HEK293T (cell line): ENCODE measurements at regions not wholly inside any gene's neighbourhood (a gene's known extent, or its start where the extent isn't known, plus 50 kb on each side); places are given as distances from the start of the nearest gene placed in this dataset.
"Not testable (repeated sequence)": the region's sequence is repeated elsewhere in the genome, so short reads cannot be mapped to it uniquely, and the experiment has no call there.

Experiments
- CTCF ChIA-PET: fragments of 350-600 bp; formaldehyde crosslinking; extraction: SDS; loops from one replicate; lab custom pipeline; 2021; ENCODE audit warnings: antibody characterized with exemption, inconsistent platforms; lab: Yijun Ruan, JAX
- POLR2A ChIA-PET: fragments of 350-600 bp; formaldehyde crosslinking; extraction: SDS; loops from one replicate; lab custom pipeline; 2020; ENCODE audit warnings: antibody characterized with exemption, inconsistent platforms; lab: Yijun Ruan, JAX
- DNase-seq: peaks from one replicate; pipeline ENCODE4 v3.0.0; 2012; ENCODE audit warnings: mixed read lengths; ENCODE audit errors: extremely low spot score
- ARNT ChIP-seq: fragments of 450-650 bp; IDR thresholded peaks from 2 replicates; pipeline ENCODE4 v1.6.1; 2017; ENCODE audit warnings: mild to moderate bottlenecking
- BHLHE40 ChIP-seq: fragments of 450-650 bp; IDR thresholded peaks from 2 replicates; pipeline ENCODE4 v1.6.1; 2016; ENCODE audit warnings: mild to moderate bottlenecking, moderate library complexity, borderline replicate concordance
- CTBP1 ChIP-seq: fragments of 450-650 bp; IDR thresholded peaks from 2 replicates; pipeline ENCODE4 v1.6.1; 2016; ENCODE audit warnings: borderline replicate concordance
- ELF4 ChIP-seq: fragments of 450-650 bp; IDR thresholded peaks from 2 replicates; pipeline ENCODE4 v1.6.1; 2017; ENCODE audit warnings: antibody characterized with exemption
- FOXA1 ChIP-seq: fragments of 450-650 bp; IDR thresholded peaks from 2 replicates; pipeline ENCODE4 v1.6.1; 2016; ENCODE audit warnings: mild to moderate bottlenecking
- FOXK2 ChIP-seq: fragments of 450-650 bp; IDR thresholded peaks from 2 replicates; pipeline ENCODE4 v1.6.1; 2016; ENCODE audit warnings: mild to moderate bottlenecking
- FOXM1 ChIP-seq: fragments of 450-650 bp; IDR thresholded peaks from 2 replicates; pipeline ENCODE4 v1.6.1; 2017; ENCODE audit warnings: mild to moderate bottlenecking, borderline replicate concordance
- HDGF ChIP-seq: fragments of 450-650 bp; IDR thresholded peaks from 2 replicates; pipeline ENCODE4 v1.6.1; 2017; ENCODE audit warnings: antibody characterized with exemption, borderline replicate concordance
- L3MBTL2 ChIP-seq: fragments of 450-650 bp; conservative IDR thresholded peaks from 2 replicates; pipeline ENCODE4 v1.6.1; 2016; ENCODE audit warnings: mild to moderate bottlenecking
- LEF1 ChIP-seq: fragments of 450-650 bp; IDR thresholded peaks from 2 replicates; pipeline ENCODE4 v1.6.1; 2017; ENCODE audit warnings: mild to moderate bottlenecking, borderline replicate concordance
- NFRKB ChIP-seq: fragments of 450-650 bp; IDR thresholded peaks from 2 replicates; pipeline ENCODE4 v1.6.1; 2016; ENCODE audit warnings: mild to moderate bottlenecking, moderate library complexity
- PKNOX1 ChIP-seq: fragments of 450-650 bp; IDR thresholded peaks from 2 replicates; pipeline ENCODE4 v1.6.1; 2016
- SP1 ChIP-seq: fragments of 450-650 bp; IDR thresholded peaks from 2 replicates; pipeline ENCODE4 v1.6.1; 2017
- SUZ12 ChIP-seq: fragments of 450-650 bp; IDR thresholded peaks from 2 replicates; pipeline ENCODE4 v1.6.1; 2016; ENCODE audit warnings: mild to moderate bottlenecking
- TARDBP ChIP-seq: fragments of 450-650 bp; IDR thresholded peaks from 2 replicates; pipeline ENCODE4 v1.6.1; 2016
- ZNF384 ChIP-seq: fragments of 450-650 bp; IDR thresholded peaks from 2 replicates; pipeline ENCODE4 v1.6.1; 2016

- POLR2A ChIA-PET: interaction anchor here (1.5 kb wide), 1 partner anchor 14 kb away, joined by 3 read pairs; no protein-coding TSS in a partner anchor
- CTCF ChIA-PET: interaction anchor here (1.2 kb wide), 1 partner anchor 91 kb away, joined by 3 read pairs; no protein-coding TSS in a partner anchor
Measured at GRCh38 chr18:23320709-23321236, 132.3 kb upstream of the RIOK3 start.

GRCh38 chr18:23321996-23322395, 131.1 kb upstream of the RIOK3 start:
- CTCF ChIA-PET: no interaction called here

More at GRCh38 chr18:23320709-23321236, 132.3 kb upstream of the RIOK3 start:
- no peak for DNase-seq
- no peak for TF ChIP-seq ZNF384
- no peak for TF ChIP-seq ELF4
- no peak for TF ChIP-seq L3MBTL2
- no peak for TF ChIP-seq ARNT
- no peak for TF ChIP-seq PKNOX1
- no peak for TF ChIP-seq FOXK2
- TF ChIP-seq CTBP1: no peak
- TF ChIP-seq TARDBP: no peak
- no peak for TF ChIP-seq LEF1
- TF ChIP-seq FOXA1: no peak
- TF ChIP-seq SP1: no peak
- TF ChIP-seq NFRKB: no peak
- TF ChIP-seq SUZ12: no peak
- TF ChIP-seq HDGF: no peak
- TF ChIP-seq FOXM1: no peak
- TF ChIP-seq BHLHE40: no peak

GRCh38 chr18:23324056-23324811, 128.9 kb upstream of the RIOK3 start:
- CTCF ChIA-PET: interaction anchor here (0.6 kb wide), 1 partner anchor 1190 kb away, joined by 3 read pairs; no protein-coding TSS in a partner anchor
- POLR2A ChIA-PET: no interaction called here
- DNase-seq: no peak
- no peak for TF ChIP-seq FOXK2
- no peak for TF ChIP-seq TARDBP
- TF ChIP-seq ZNF384: no peak
- TF ChIP-seq BHLHE40: no peak
- TF ChIP-seq FOXM1: no peak
- TF ChIP-seq SUZ12: no peak
- no peak for TF ChIP-seq ELF4
- TF ChIP-seq ARNT: no peak
- TF ChIP-seq SP1: no peak
- TF ChIP-seq L3MBTL2: no peak
- TF ChIP-seq PKNOX1: no peak

More at GRCh38 chr18:23321996-23322395, 131.1 kb upstream of the RIOK3 start:
- POLR2A ChIA-PET: interaction anchor here (1.5 kb wide), 1 partner anchor 15 kb away, joined by 3 read pairs; no protein-coding TSS in a partner anchor
- no peak for TF ChIP-seq NFRKB
- TF ChIP-seq FOXM1: no peak
- no peak for TF ChIP-seq ELF4
- no peak for TF ChIP-seq FOXA1
- no peak for TF ChIP-seq PKNOX1
- no peak for TF ChIP-seq LEF1
- no peak for TF ChIP-seq TARDBP
- no peak for TF ChIP-seq BHLHE40
- no peak for TF ChIP-seq ZNF384
- TF ChIP-seq FOXK2: no peak
- DNase-seq: no peak

- CTCF ChIA-PET: no interaction called here
- TF ChIP-seq FOXA1 (no peak), ARNT (no peak), NFRKB (no peak), SP1 (no peak), BHLHE40 (no peak), L3MBTL2 (no peak), CTBP1 (no peak), LEF1 (no peak)
Measured at GRCh38 chr18:23324861-23325260, 128.2 kb upstream of the RIOK3 start.

GRCh38 chr18:23329671-23330070, 123.4 kb upstream of the RIOK3 start:
- DNase-seq, CTCF ChIA-PET, POLR2A ChIA-PET: not testable (repeated sequence)

More at GRCh38 chr18:23324861-23325260, 128.2 kb upstream of the RIOK3 start:
- POLR2A ChIA-PET: no interaction called here
- no peak for DNase-seq

GRCh38 chr18:23330423-23330822, 122.7 kb upstream of the RIOK3 start:
- TF ChIP-seq CTBP1 (no peak), ARNT (no peak), TARDBP (no peak), HDGF (no peak), ZNF384 (no peak), PKNOX1 (no peak), FOXK2 (no peak), SUZ12 (no peak), ELF4 (no peak), BHLHE40 (no peak)
- DNase-seq: no peak
- ChIA-PET CTCF (interaction anchor here (0.5 kb wide), 1 partner anchor 221 kb away, joined by 3 read pairs; no protein-coding TSS in a partner anchor), POLR2A (no interaction called here)
